Putamen (tissue), 1 donor: ENCODE measurements at regions not wholly inside any gene's neighbourhood (a gene's known extent, or its start where the extent isn't known, plus 50 kb on each side); places are given as distances from the start of the nearest gene placed in this dataset.
"Not testable (repeated sequence)": the region's sequence is repeated elsewhere in the genome, so short reads cannot be mapped to it uniquely, and the experiment has no call there.

ENCODE experiments used
- DNase-seq: peaks from one replicate; pipeline ENCODE4 v3.0.0-alpha.2; 2016; ENCODE audit warnings: low spot score

- not testable (repeated sequence) for DNase-seq
Measured at GRCh38 chr2:65568656-65569440, 136.4 kb upstream of the SPRED2 start.

GRCh38 chr2:65566617-65567016, 134.2 kb upstream of the SPRED2 start:
- no peak for DNase-seq

GRCh38 chr2:65565681-65566080, 133.3 kb upstream of the SPRED2 start:
- no peak for DNase-seq

- DNase-seq, result no peak
Measured at GRCh38 chr2:65564299-65564698, 131.9 kb upstream of the SPRED2 start.

- DNase-seq, result no peak
Measured at GRCh38 chr2:65562890-65563289, 130.5 kb upstream of the SPRED2 start.

- no peak for DNase-seq
Measured at GRCh38 chr2:65558743-65559142, 126.3 kb upstream of the SPRED2 start.

GRCh38 chr2:65557616-65558573, 125.5 kb upstream of the SPRED2 start:
- DNase-seq, result no peak

GRCh38 chr2:65554765-65555591, 122.6 kb upstream of the SPRED2 start:
- no peak for DNase-seq

- DNase-seq, result no peak
Measured at GRCh38 chr2:65553504-65554074, 121.2 kb upstream of the SPRED2 start.

- no peak for DNase-seq
Measured at GRCh38 chr2:65551528-65551927, 119.1 kb upstream of the SPRED2 start.

- DNase-seq, result no peak
Measured at GRCh38 chr2:65550246-65550645, 117.8 kb upstream of the SPRED2 start.

- DNase-seq, result no peak
Measured at GRCh38 chr2:65549631-65550030, 117.2 kb upstream of the SPRED2 start.

GRCh38 chr2:65549257-65549627, 116.8 kb upstream of the SPRED2 start:
- no peak for DNase-seq

GRCh38 chr2:65548576-65549256, 116.3 kb upstream of the SPRED2 start:
- no peak for DNase-seq

GRCh38 chr2:65548064-65548463, 115.7 kb upstream of the SPRED2 start:
- DNase-seq, result no peak

GRCh38 chr2:65545837-65546805, 113.7 kb upstream of the SPRED2 start:
- no peak for DNase-seq

GRCh38 chr2:65541773-65542172, 109.4 kb upstream of the SPRED2 start:
- no peak for DNase-seq

GRCh38 chr2:65539633-65540032, 107.2 kb upstream of the SPRED2 start:
- DNase-seq, result no peak

GRCh38 chr2:65537651-65538385, 105.4 kb upstream of the SPRED2 start:
- DNase-seq, result no peak
